Inflammatory macrophage (primary cell): ENCODE measurements at regions not wholly inside any gene's neighbourhood (a gene's known extent, or its start where the extent isn't known, plus 50 kb on each side); places are given as distances from the start of the nearest gene placed in this dataset.
"Not testable (repeated sequence)": the region's sequence is repeated elsewhere in the genome, so short reads cannot be mapped to it uniquely, and the experiment has no call there.

Source experiments
- DNase-seq, 2 donors: peaks; one replicate each; pipeline ENCODE4 v3.0.0-alpha.2; 2020 to 2022

DNA sequence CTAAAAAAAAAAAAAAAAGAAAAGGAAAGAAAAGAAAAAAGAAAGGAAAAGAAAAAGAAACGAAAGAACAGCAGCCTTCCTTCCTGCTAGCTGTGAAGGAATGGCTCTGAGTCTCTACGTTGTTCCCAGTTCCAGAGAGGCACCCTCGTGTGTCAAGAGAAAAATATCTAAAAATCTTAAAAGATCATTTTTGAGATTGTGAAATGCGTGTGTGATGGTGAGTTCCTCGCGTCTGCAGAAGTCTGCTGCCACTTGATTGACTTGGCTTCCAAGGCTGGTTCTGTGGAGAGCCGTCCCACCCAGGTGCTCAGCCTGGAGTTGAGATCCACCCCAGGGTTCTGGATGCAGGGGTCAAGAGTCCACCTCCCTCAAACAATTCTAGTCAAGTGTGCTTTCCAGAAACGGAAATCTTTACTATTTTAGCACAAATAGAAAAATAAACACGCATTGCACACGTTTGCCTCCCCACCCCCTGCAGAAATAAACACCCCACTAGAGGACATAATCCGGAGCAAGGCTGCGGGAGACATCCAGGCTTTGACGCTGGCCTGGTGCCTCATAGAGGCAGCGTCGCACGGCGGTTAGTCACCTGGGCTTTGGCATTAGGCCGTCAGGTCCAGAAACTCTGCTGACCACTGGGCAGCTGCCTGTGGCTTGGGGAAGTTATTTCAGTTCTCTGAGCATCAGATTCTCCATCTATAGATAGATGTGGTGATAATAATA, 265.4 kb downstream of the FAM43A start:
- DNase-seq, result no peak

DNA sequence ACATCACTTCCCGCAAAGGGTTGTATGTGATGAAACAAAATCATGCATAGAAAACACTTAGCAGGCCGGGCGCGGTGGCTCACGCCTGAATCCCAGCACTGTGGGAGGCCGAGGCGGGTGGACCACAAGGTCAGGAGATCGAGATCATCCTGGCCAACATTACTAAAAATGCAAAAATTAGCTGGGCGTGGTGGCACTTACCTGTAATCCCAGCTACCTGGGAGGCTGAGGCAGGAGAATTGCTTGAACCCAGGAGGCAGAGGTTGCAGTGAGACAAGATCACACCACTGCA, 265.9 kb downstream of the FAM43A start:
- not testable (repeated sequence) for DNase-seq

DNA sequence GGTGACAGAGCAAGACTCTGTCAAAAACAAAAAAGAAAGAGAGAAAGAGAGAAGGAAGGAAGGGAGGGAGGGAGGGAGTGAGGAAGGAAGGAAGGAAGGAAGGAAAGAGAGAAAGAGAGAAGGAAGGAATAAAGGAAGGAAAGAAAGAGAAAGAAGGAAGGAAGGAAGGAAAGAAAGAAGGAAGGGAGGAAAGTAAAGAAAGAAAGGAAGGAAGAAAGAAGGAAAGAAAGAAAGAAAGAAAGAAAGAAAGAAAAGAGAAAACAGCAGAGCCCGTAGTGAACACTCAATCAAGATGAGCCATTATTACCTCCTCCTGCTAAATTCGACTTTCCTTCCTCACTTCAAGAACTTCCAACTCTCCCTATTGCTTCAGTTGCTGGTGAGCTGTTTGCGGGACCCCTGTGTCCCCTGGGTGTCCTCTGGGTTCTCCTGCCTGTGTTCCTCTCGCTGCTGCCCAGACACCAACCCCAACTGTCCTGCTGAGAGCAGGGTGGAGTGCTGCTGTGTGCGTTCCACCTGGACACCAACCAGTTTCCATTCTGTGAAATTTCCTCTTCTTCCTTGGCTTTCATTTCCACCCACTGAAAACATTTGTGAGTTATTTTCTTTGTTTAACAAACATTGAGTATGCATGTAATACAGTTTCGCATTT, 266.4 kb downstream of the FAM43A start:
- no peak for DNase-seq

GRCh38 chr3:194952841-194953241, 267.2 kb downstream of the FAM43A start:
- no peak for DNase-seq

DNA sequence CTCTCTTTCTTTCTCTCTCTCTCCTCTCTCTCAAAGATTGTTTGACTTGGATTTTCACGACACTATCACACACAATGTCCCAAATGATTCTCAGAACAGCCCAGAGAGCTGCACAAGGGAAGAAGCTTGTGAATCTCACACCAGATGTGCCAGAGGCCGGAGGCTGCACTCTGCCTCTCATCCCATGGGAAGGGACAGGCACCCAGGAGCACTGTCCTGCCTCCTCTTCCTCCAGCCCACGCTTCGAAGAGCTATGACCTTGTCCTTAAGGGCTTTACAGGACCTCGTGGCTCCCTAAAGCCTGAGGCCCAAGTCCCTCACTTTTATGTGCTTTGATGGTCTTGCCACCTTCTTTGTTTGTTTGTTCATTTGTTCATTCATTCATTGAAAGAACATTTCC, 267.6 kb downstream of the FAM43A start:
- DNase-seq, result no peak

- DNase-seq, result no peak
These were observed 269.9 kb downstream of the FAM43A start for GRCh38 chr3:194955546-194955945.

DNA sequence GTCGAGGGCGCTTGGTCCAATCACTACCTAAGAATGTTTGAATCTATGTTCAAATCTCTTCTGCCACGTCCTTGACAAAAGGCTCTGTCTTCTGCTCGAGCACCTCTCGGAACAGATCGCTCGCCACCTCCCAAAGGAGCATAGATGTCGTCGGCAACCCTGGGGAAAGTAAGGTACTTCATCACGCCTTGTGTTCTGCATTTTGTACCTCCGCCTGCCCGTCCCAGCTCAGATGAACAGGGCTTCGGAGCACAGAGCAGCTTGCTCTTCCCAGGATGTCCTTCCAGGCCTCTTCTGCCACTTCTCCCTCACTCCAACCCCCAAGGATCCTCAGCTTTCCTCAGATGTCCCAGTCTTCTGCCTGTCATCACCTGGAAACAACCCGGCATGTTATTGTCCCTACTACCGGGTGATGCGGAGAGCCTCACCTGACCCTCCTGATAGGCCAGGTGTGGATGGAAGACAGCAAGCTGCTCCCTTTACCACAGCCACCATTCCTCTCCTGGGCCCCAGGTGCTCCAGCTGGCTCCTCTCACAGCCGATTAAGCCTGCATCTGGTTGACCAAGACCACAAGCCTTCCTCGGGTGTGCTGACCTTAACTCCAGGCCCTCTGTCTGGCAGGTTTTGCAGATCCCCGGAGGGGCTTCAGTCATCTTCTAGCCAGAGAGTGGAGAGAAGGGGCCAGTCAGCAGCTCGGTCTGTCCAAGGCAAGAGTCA, 270.5 kb downstream of the FAM43A start:
- DNase-seq, result no peak

GRCh38 chr3:194956697-194957396, 271.2 kb downstream of the FAM43A start:
- no peak for DNase-seq

- DNase-seq, result no peak
These were observed 272.1 kb downstream of the FAM43A start for GRCh38 chr3:194957743-194958240.

- DNase-seq, result no peak
These were observed 273.5 kb downstream of the FAM43A start for GRCh38 chr3:194959217-194959616.

- not testable (repeated sequence) for DNase-seq
These were observed 274.0 kb downstream of the FAM43A start for GRCh38 chr3:194959666-194960065.

DNA sequence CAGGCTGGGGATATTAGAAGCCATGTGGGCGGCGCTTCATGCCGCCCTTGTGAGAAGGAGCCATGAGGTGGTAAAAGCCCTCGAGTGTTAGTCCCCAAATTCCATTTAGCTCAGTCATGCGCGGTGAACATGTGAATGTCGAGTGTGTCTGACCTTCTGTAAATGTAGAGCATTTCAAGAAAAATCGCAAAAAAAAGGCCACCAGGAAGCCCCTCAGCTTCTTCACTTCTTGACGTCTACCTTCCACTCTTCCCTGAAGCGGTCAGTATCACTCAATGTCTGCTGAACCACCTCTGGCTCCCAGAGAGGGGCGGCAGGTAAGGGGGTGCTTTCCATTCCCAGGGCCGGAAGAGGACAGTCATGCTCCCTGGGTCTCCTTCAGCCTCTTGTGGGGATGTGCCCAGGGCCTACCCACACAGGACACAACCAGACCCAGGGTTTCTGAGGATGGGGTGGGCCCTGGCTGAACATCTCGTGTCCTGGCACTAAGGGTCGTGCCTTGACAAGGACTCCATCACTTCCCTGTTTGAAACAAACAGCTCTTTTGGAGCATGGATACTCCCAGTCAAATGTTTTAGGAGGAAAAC, 274.9 kb downstream of the FAM43A start:
- no peak for DNase-seq

GRCh38 chr3:194961149-194961548, 275.5 kb downstream of the FAM43A start:
- DNase-seq, result no peak

- DNase-seq, result no peak
These were observed 275.9 kb downstream of the FAM43A start for GRCh38 chr3:194961571-194961970.

DNA sequence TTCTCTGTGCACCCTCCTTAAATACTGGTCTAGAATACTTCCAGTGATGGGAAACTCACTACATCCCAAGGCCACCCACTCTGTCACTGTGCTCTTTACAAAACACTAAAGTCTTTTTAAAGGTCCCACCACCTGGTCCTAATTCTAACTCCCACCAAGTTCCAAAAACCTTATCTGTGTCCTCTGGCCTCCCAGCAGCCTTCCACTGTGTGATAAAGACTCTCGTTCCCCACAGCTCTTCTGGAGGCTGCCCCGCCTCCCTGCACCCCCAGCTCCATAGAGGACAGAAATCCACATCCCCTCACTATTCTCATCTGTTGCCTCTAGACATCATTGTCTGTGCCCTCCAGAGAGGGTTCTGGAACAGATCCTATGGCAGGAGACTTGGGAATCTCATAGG, 276.4 kb downstream of the FAM43A start:
- no peak for DNase-seq

DNA sequence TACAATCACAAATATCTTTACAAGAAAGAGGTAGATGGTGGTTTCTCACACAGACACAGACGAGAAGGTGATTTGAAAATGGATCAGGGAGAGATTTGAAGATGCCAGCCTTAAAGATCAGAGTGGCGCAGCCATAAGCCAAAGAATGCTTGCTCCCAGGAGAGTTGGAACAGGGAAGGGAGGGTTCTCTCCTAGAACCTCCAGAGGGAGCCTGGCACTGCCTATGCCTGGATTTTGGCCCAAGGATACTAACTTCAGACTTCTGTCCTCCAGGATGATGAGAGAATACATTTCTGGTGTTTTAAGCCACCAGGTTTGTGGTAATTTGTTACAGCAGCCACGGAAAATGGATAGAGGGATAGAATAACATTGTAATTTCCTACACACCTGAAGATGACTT, 279.1 kb downstream of the FAM43A start:
- no peak for DNase-seq

- DNase-seq, result no peak
These were observed 281.8 kb downstream of the FAM43A start for GRCh38 chr3:194967151-194968117.

DNA sequence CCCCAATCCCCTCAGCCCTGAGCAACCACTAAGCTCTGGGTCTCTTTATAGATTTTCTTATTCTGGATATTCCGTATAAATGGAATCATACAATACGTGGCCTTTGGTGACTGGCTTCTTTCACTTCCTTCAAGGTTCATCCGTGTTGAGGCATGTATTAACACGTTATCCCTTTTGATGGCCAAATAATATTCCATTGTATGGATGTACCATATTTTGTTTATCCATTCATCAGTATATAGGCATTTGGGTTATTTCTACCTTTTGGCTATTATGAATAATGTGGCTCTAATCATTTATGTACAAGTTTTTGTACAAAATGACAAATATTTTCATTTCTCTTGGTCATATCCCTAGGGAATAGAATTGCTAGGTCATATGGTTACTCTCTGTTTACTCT, 284.4 kb downstream of the FAM43A start:
- no peak for DNase-seq

DNA sequence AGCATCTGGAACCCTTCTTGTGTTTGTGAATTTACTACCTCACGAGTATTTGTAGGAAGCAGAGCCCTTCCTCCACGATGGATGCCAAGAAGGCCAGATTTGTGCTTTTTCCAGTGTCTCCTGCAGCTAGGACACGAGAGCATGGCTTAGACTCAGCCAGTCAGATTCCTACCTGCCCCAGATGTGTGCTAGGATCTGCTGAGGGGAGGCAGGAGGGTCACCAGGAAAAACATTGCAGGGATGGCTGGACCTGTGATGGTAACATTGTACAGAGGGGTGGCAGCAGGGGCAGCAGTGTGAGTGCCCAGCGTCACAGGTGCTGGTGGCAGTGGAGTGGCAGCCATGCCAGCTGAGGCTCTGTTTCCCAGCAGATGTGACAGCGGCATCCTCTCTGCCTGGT, 285.3 kb downstream of the FAM43A start:
- DNase-seq, result no peak

DNA sequence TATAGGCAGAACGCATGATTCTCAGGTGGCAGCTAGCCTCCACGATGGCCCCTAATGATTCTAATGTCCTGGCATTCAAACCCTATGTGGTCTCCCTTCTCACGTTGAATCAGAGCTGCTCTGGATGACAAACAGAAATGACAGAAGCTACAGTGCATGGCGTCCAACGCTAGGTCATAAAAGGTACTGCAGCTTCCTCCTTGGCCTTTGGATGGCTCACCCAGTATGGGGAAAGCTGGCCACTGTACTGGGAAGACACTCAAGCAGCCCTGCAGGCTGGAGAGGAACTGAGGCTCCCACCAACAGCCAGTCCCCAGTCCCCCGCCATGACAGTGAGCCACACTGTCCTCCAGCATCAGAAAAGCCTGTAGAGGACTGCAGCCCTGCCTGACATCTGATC, 286.3 kb downstream of the FAM43A start:
- no peak for DNase-seq

- no peak for DNase-seq
These were observed 287.0 kb downstream of the FAM43A start for GRCh38 chr3:194972641-194973040.
